HG02870 (cell line): ENCODE measurements at regions not wholly inside any gene's neighbourhood (a gene's known extent, or its start where the extent isn't known, plus 50 kb on each side); places are given as distances from the start of the nearest gene placed in this dataset.
"Not testable (repeated sequence)": the region's sequence is repeated elsewhere in the genome, so short reads cannot be mapped to it uniquely, and the experiment has no call there.

ENCODE experiments used
- ATAC-seq: cut with Tn5 transposase; IDR thresholded peaks from one replicate; pipeline ENCODE4 v1.9.1; 2021; ENCODE audit warnings: mild to moderate bottlenecking, moderate library complexity; ENCODE audit not compliant: unreplicated experiment

GRCh38 chr14:43621282-43621681, 885.8 kb downstream of the FSCB start:
- no peak for ATAC-seq

- ATAC-seq: no peak
These were observed 911.8 kb downstream of the FSCB start for GRCh38 chr14:43595096-43595772.

GRCh38 chr14:43591776-43592175, 915.3 kb downstream of the FSCB start:
- no peak for ATAC-seq

- ATAC-seq: no peak
These were observed 919.9 kb downstream of the FSCB start for GRCh38 chr14:43587183-43587582.

GRCh38 chr14:43579671-43580070, 927.4 kb downstream of the FSCB start:
- ATAC-seq: no peak

- no peak for ATAC-seq
These were observed 939.1 kb downstream of the FSCB start for GRCh38 chr14:43568022-43568421.

GRCh38 chr14:43548368-43548767, 958.7 kb downstream of the FSCB start:
- ATAC-seq: no peak

- not testable (repeated sequence) for ATAC-seq
These were observed 959.5 kb downstream of the FSCB start for GRCh38 chr14:43547596-43547995.

GRCh38 chr14:43541356-43541755, 965.7 kb downstream of the FSCB start:
- ATAC-seq: no peak

- ATAC-seq: no peak
These were observed 966.1 kb downstream of the FSCB start for GRCh38 chr14:43540948-43541347.

- no peak for ATAC-seq
These were observed 967.9 kb downstream of the FSCB start for GRCh38 chr14:43539210-43539609.

GRCh38 chr14:43535231-43535838, 971.7 kb downstream of the FSCB start:
- no peak for ATAC-seq

- no peak for ATAC-seq
These were observed 974.2 kb downstream of the FSCB start for GRCh38 chr14:43532825-43533416.

- ATAC-seq: no peak
These were observed 978.8 kb downstream of the FSCB start for GRCh38 chr14:43528321-43528720.

GRCh38 chr14:43525658-43526057, 981.4 kb downstream of the FSCB start:
- ATAC-seq: no peak

GRCh38 chr14:43522901-43523300, 984.2 kb downstream of the FSCB start:
- ATAC-seq: no peak

GRCh38 chr14:43522191-43522590, 984.9 kb downstream of the FSCB start:
- no peak for ATAC-seq

GRCh38 chr14:43503508-43503907, 1003.6 kb downstream of the FSCB start:
- ATAC-seq: no peak

GRCh38 chr14:43492359-43492758, 1014.7 kb downstream of the FSCB start:
- ATAC-seq: not testable (repeated sequence)

GRCh38 chr14:43483415-43483814, 1023.7 kb downstream of the FSCB start:
- no peak for ATAC-seq

GRCh38 chr14:43481864-43482263, 1025.2 kb downstream of the FSCB start:
- no peak for ATAC-seq

- ATAC-seq: no peak
These were observed 1026.1 kb downstream of the FSCB start for GRCh38 chr14:43480976-43481375.
